Parathyroid adenoma (tissue), 2 donors: ENCODE measurements at regions not wholly inside any gene's neighbourhood (a gene's known extent, or its start where the extent isn't known, plus 50 kb on each side); places are given as distances from the start of the nearest gene placed in this dataset.

Experiments
- H2AFZ ChIP-seq: fragments of 300-600 bp; sonication (generic); one replicate; pipeline ENCODE4 v1.7.0; 2017; ENCODE audit warnings: antibody characterized with exemption, mild to moderate bottlenecking
- H3K27ac ChIP-seq: fragments of 300-600 bp; sonication (generic); one replicate; pipeline ENCODE4 v1.7.0; 2017
- H3K27me3 ChIP-seq: fragments of 300-600 bp; sonication (generic); one replicate; pipeline ENCODE4 v1.7.0; 2017; ENCODE audit warnings: low read length; ENCODE audit not compliant: control insufficient read depth, insufficient read depth
- H3K36me3 ChIP-seq: fragments of 300-600 bp; sonication (generic); one replicate; pipeline ENCODE4 v1.7.0; 2017; ENCODE audit warnings: low read length; ENCODE audit not compliant: control insufficient read depth, insufficient read depth
- H3K4me1 ChIP-seq: fragments of 300-600 bp; sonication (generic); one replicate; pipeline ENCODE4 v1.7.0; 2017; ENCODE audit warnings: control low read depth
- H3K4me2 ChIP-seq: fragments of 300-600 bp; sonication (generic); one replicate; pipeline ENCODE4 v1.7.0; 2017; ENCODE audit warnings: low read length
- H3K4me3 ChIP-seq: fragments of 300-600 bp; sonication (generic); one replicate; pipeline ENCODE4 v1.7.0; 2017; ENCODE audit warnings: low read depth, low read length
- H3K79me2 ChIP-seq: fragments of 300-600 bp; sonication (generic); one replicate; pipeline ENCODE4 v1.7.0; 2017; ENCODE audit warnings: control low read depth
- H3K9ac ChIP-seq: fragments of 300-600 bp; sonication (generic); one replicate; pipeline ENCODE4 v1.7.0; 2017; ENCODE audit warnings: mild to moderate bottlenecking
- H3K9me3 ChIP-seq: fragments of 300-600 bp; sonication (generic); one replicate; pipeline ENCODE4 v1.7.0; 2017; ENCODE audit warnings: low read length; ENCODE audit not compliant: control insufficient read depth
- TF ChIP-seq, protein P1 (sequence below): fragments of 300-600 bp; sonication (generic); IDR thresholded peaks from one replicate; pipeline ENCODE4 v1.7.0; 2017; ENCODE audit warnings: antibody characterized with exemption, mild to moderate bottlenecking
- donor health status: primary hyperparathyroidism.

- no peaks in the 10 kb centered on the region for H3K9me3 ChIP-seq
- TF ChIP-seq, protein P1, sequence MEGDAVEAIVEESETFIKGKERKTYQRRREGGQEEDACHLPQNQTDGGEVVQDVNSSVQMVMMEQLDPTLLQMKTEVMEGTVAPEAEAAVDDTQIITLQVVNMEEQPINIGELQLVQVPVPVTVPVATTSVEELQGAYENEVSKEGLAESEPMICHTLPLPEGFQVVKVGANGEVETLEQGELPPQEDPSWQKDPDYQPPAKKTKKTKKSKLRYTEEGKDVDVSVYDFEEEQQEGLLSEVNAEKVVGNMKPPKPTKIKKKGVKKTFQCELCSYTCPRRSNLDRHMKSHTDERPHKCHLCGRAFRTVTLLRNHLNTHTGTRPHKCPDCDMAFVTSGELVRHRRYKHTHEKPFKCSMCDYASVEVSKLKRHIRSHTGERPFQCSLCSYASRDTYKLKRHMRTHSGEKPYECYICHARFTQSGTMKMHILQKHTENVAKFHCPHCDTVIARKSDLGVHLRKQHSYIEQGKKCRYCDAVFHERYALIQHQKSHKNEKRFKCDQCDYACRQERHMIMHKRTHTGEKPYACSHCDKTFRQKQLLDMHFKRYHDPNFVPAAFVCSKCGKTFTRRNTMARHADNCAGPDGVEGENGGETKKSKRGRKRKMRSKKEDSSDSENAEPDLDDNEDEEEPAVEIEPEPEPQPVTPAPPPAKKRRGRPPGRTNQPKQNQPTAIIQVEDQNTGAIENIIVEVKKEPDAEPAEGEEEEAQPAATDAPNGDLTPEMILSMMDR = no peak
- H3K36me3 ChIP-seq = no peaks in the 10 kb centered on the region
- no peak overlapping the region for H3K4me2 ChIP-seq
- H3K79me2 ChIP-seq = no peaks in the 10 kb centered on the region
- no peak overlapping the region for H2AFZ ChIP-seq
- H3K4me1 ChIP-seq = no peaks in the 10 kb centered on the region
- no peak overlapping the region for H3K4me3 ChIP-seq
- no peak overlapping the region for H3K9ac ChIP-seq
- H3K27ac ChIP-seq = no peak overlapping the region
- no peaks in the 10 kb centered on the region for H3K27me3 ChIP-seq
These were observed 754.7 kb downstream of the BCL11A start for GRCh38 chr2:59798687-59799232.

- TF ChIP-seq, protein P1 = no peak
- Histone ChIP-seq H3K27me3 (no peaks in the 10 kb centered on the region), H3K79me2 (no peaks in the 10 kb centered on the region), H3K36me3 (no peaks in the 10 kb centered on the region), H3K27ac (no peak overlapping the region), H3K4me3 (no peak overlapping the region), H3K4me2 (no peak overlapping the region), H2AFZ (no peak overlapping the region), H3K4me1 (no peaks in the 10 kb centered on the region), H3K9ac (no peak overlapping the region), H3K9me3 (no peaks in the 10 kb centered on the region)
These were observed 762.3 kb downstream of the BCL11A start for GRCh38 chr2:59791004-59791618.

GRCh38 chr2:59790186-59791003 is 763.1 kb downstream of the BCL11A start:
- no peaks in the 10 kb centered on the region for H3K4me1 ChIP-seq
- no peaks in the 10 kb centered on the region for H3K36me3 ChIP-seq
- no peaks in the 10 kb centered on the region for H3K9me3 ChIP-seq
- H3K4me3 ChIP-seq = no peak overlapping the region
- no peaks in the 10 kb centered on the region for H3K79me2 ChIP-seq
- TF ChIP-seq, protein P1 = no peak
- H3K4me2 ChIP-seq = no peak overlapping the region
- H3K27me3 ChIP-seq = no peaks in the 10 kb centered on the region
- H3K9ac ChIP-seq = no peak overlapping the region
- no peak overlapping the region for H3K27ac ChIP-seq
- no peak overlapping the region for H2AFZ ChIP-seq

- no peaks in the 10 kb centered on the region for H3K9me3 ChIP-seq
- TF ChIP-seq, protein P1 = no peak
These were observed 763.9 kb downstream of the BCL11A start for GRCh38 chr2:59789523-59789922.

More at GRCh38 chr2:59789523-59789922, 763.9 kb downstream of the BCL11A start:
- no peak overlapping the region for H3K4me3 ChIP-seq
- no peaks in the 10 kb centered on the region for H3K4me1 ChIP-seq
- no peak overlapping the region for H3K27ac ChIP-seq
- no peak overlapping the region for H3K9ac ChIP-seq
- no peak overlapping the region for H3K4me2 ChIP-seq
- H3K36me3 ChIP-seq = no peaks in the 10 kb centered on the region
- H3K79me2 ChIP-seq = no peaks in the 10 kb centered on the region
- H3K27me3 ChIP-seq = no peaks in the 10 kb centered on the region
- H2AFZ ChIP-seq = no peak overlapping the region
